OCI-LY1 (cell line): ENCODE measurements at regions not wholly inside any gene's neighbourhood (a gene's known extent, or its start where the extent isn't known, plus 50 kb on each side); places are given as distances from the start of the nearest gene placed in this dataset.

ENCODE experiments used
- CTCF ChIP-seq: fragments of 200-600 bp; sonication (generic), shearing (Covaris generic); IDR thresholded peaks from 2 replicates; pipeline ENCODE4 v1.5.1; 2017; ENCODE audit warnings: mild to moderate bottlenecking, antibody characterized with exemption, low read length, moderate library complexity, mixed read lengths
- EZH2 ChIP-seq: fragments of 200-600 bp; sonication (generic), shearing (Covaris generic); IDR thresholded peaks from 2 replicates; pipeline ENCODE4 v1.8.0; 2017; ENCODE audit warnings: borderline replicate concordance, mixed run types, mild to moderate bottlenecking, antibody characterized with exemption, low read length, moderate library complexity, mixed read lengths

- no peak for TF ChIP-seq EZH2
- no peak for TF ChIP-seq CTCF
These were observed 116.2 kb upstream of the COL8A1 start for GRCh38 chr3:99522147-99522546.
